Hindlimb muscle (tissue), 1 donor: ENCODE measurements at regions not wholly inside any gene's neighbourhood (a gene's known extent, or its start where the extent isn't known, plus 50 kb on each side); places are given as distances from the start of the nearest gene placed in this dataset.
A peak's percentile ranks its signal among the peaks of the same experiment; 100 is the strongest.

Source experiments
- DNase-seq: peaks from one replicate; pipeline ENCODE4 v3.0.0-alpha.2; 2013

- no peak for DNase-seq
These were observed 664.6 kb downstream of the BCL11B start for GRCh38 chr14:98607341-98607910.

- DNase-seq, result no peak
These were observed 663.6 kb downstream of the BCL11B start for GRCh38 chr14:98608071-98609060.

- no peak for DNase-seq
These were observed 659.4 kb downstream of the BCL11B start for GRCh38 chr14:98612434-98613200.

- no peak for DNase-seq
These were observed 657.3 kb downstream of the BCL11B start for GRCh38 chr14:98614741-98615140.

- DNase-seq, result no peak
These were observed 649.6 kb downstream of the BCL11B start for GRCh38 chr14:98622208-98623051.

- DNase-seq, result no peak
These were observed 648.1 kb downstream of the BCL11B start for GRCh38 chr14:98623788-98624415.

- DNase-seq, result peak; percentile 4
These were observed 638.6 kb downstream of the BCL11B start for GRCh38 chr14:98633380-98633779.

- no peak for DNase-seq
These were observed 637.8 kb downstream of the BCL11B start for GRCh38 chr14:98634043-98634820.

GRCh38 chr14:98638366-98638765 is 633.6 kb downstream of the BCL11B start:
- DNase-seq, result no peak

GRCh38 chr14:98647754-98648153 is 624.2 kb downstream of the BCL11B start:
- no peak for DNase-seq

- no peak for DNase-seq
These were observed 621.0 kb downstream of the BCL11B start for GRCh38 chr14:98651037-98651436.

- no peak for DNase-seq
These were observed 607.0 kb downstream of the BCL11B start for GRCh38 chr14:98665007-98665406.

- DNase-seq, result no peak
These were observed 605.5 kb downstream of the BCL11B start for GRCh38 chr14:98666545-98666944.

GRCh38 chr14:98682033-98682432 is 590.0 kb downstream of the BCL11B start:
- DNase-seq, result no peak

- DNase-seq, result no peak
These were observed 589.3 kb downstream of the BCL11B start for GRCh38 chr14:98682726-98683125.

GRCh38 chr14:98684468-98684867 is 587.5 kb downstream of the BCL11B start:
- DNase-seq, result peak; percentile 33

GRCh38 chr14:98685725-98686124 is 586.3 kb downstream of the BCL11B start:
- no peak for DNase-seq

GRCh38 chr14:98688446-98688845 is 583.6 kb downstream of the BCL11B start:
- no peak for DNase-seq

GRCh38 chr14:98689951-98690350 is 582.0 kb downstream of the BCL11B start:
- no peak for DNase-seq

GRCh38 chr14:98692832-98693231 is 579.2 kb downstream of the BCL11B start:
- DNase-seq, result no peak

GRCh38 chr14:98694541-98694940 is 577.5 kb downstream of the BCL11B start:
- DNase-seq, result no peak
